ENCODE measurements at regions not wholly inside any gene's neighbourhood (a gene's known extent, or its start where the extent isn't known, plus 50 kb on each side); places are given as distances from the start of the nearest gene placed in this dataset.

DNA sequence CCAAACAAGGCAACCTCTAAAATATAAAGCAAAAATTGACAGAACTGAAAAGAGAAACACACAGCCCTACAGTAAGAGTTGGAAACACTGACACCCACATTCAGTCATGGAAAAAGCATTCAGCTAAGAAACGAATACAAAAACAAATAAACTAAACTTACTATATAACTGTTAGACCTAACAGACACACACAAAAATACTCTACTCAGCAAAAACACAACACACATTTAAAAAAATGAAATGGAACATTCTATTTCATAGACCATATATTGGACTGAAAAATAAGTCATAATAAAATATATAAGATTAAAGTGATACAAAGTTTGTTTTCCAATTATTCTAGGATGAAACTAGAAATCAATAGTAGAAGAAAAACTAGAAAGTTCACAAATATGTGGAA, 488.8 kb upstream of the POU3F4 start:
- TF ChIP-seq, protein P1, sequence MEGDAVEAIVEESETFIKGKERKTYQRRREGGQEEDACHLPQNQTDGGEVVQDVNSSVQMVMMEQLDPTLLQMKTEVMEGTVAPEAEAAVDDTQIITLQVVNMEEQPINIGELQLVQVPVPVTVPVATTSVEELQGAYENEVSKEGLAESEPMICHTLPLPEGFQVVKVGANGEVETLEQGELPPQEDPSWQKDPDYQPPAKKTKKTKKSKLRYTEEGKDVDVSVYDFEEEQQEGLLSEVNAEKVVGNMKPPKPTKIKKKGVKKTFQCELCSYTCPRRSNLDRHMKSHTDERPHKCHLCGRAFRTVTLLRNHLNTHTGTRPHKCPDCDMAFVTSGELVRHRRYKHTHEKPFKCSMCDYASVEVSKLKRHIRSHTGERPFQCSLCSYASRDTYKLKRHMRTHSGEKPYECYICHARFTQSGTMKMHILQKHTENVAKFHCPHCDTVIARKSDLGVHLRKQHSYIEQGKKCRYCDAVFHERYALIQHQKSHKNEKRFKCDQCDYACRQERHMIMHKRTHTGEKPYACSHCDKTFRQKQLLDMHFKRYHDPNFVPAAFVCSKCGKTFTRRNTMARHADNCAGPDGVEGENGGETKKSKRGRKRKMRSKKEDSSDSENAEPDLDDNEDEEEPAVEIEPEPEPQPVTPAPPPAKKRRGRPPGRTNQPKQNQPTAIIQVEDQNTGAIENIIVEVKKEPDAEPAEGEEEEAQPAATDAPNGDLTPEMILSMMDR (IDR thresholded peaks at IDR 0.05): no peak
- TF ChIP-seq POLR2A (IDR thresholded peaks at IDR 0.05): no peak

Data from adrenal gland (tissue), 5 donors.